ENCODE measurements at regions not wholly inside any gene's neighbourhood (a gene's known extent, or its start where the extent isn't known, plus 50 kb on each side); places are given as distances from the start of the nearest gene placed in this dataset.
A peak's percentile ranks its signal among the peaks of the same experiment; 100 is the strongest.

DNA sequence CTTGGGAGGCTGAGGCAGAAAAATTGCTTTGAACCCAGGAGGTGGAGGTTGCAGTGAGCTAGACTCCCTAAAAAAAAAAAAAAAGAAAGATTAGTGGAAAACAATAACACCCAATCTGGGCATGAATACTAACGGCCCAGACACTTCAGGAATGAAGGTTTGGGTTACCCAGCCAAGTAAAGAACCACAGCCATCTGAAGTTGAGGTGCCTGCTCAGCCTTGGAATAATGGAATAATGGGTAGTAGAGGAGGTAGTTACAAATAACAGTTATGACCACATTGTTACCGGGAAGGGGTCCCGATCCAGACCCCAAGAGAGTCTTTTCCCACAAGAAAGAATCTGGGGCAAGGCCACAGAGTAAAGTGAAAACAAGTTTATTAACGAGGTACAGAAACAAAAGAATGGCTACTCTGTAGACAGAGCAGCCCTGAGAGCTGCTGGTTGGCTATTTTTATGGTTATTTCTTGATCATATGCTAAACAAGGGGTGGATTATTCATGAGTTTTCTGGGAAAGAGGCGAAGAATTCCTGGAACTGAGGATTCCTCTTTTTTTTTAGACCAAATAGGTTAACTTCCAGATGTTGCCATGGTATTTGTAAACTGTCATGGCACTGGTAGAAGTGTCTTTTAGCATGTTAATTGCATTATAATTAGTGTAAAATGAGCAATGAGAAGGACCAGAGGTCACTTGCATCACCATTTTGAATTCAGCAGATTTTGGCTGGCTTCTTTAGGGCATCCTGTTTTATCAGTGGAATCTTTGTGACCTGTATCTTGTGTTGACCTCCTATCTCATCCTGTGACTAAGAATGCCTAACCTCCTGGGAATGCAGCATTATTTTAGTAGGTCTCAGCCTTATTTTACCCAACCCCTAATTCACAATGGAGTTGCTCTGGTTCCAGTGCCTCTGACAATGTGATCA is 96.2 kb upstream of the HAAO start:
- Histone ChIP-seq H3K27me3 (no peaks in the 10 kb centered on the region), H3K9ac (no peak overlapping the region), H3K4me2 (no peak overlapping the region), H4K20me1 (no peaks in the 10 kb centered on the region), H3K4me3 (no peak overlapping the region), H3K9me3 (replicated peaks in 1 of 11) (peaks cover 30 to 53% (median 47%) of the 10 kb centered on the region in 11 experiments), H3K4me1 (no peaks in the 10 kb centered on the region), H3K27ac (no peak overlapping the region), H3K36me3 (peaks cover 0 to 5% (median 0%) of the 10 kb centered on the region in 11 experiments; a peak in 2 of 22 replicates)
- no peak for TF ChIP-seq Cebpa-rat (IDR thresholded peaks at IDR 0.05)

DNA sequence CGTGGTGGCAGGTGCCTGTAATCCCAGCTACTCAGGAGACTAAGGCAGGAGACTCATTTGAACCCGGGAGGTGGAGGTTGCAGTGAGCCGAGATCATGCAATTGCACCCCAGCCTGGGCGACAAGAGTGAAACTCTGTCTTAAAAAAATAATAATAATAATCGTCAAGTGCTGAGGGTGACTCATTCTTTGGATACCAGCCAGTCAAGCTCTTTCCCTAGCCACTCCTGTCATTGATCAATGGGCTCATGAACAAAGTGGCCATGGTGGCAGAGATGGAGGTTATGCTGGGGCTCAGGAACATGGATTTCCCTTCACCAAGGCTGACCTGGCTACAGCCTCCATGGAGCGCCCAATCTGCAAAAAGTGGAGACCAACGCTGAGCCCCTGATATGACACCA is 94.5 kb upstream of the HAAO start:
- H3K4me2 ChIP-seq, result no peak overlapping the region
- TF ChIP-seq Cebpa-rat (IDR thresholded peaks at IDR 0.05), result no peak
- H3K9me3 ChIP-seq (replicated peaks in 1 of 11), result peaks cover 30 to 52% (median 47%) of the 10 kb centered on the region in 11 experiments
- no peaks in the 10 kb centered on the region for H4K20me1 ChIP-seq
- no peaks in the 10 kb centered on the region for H3K27me3 ChIP-seq
- no peak overlapping the region for H3K27ac ChIP-seq
- H3K4me3 ChIP-seq, result no peak overlapping the region
- no peak overlapping the region for H3K9ac ChIP-seq
- peaks cover 0 to 7% (median 0%) of the 10 kb centered on the region in 10 experiments; a peak in 7 of 20 replicates for H3K4me1 ChIP-seq
- peaks cover 0 to 5% (median 0%) of the 10 kb centered on the region in 11 experiments; a peak in 2 of 22 replicates for H3K36me3 ChIP-seq

DNA sequence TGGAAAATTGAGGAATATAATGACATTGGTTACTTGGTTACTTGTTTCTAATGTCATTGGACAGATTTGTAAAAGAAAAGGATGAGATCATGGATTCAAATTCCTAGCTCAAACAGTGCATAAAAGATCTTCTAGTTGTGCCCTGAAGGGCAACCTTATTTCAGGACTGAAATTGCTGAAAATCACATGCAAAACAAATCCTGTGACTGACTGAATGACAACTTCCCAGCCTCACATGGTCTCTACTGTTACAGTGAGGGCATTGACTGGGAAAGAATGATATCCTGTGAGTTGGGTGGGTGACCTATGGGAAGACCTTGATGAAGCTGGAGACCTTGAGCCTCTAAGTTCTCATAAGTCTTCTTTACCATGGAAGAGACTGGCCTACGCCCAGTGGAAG is 90.4 kb upstream of the HAAO start:
- H3K4me2 ChIP-seq, result no peak overlapping the region
- no peak for TF ChIP-seq Cebpa-rat (IDR thresholded peaks at IDR 0.05)
- no peaks in the 10 kb centered on the region for H3K27me3 ChIP-seq
- peaks cover 5 to 40% (median 20%) of the 10 kb centered on the region in 10 experiments; a peak in 18 of 20 replicates for H3K4me1 ChIP-seq
- no peak overlapping the region for H3K4me3 ChIP-seq
- no peak overlapping the region for H3K27ac ChIP-seq
- H3K9ac ChIP-seq, result no peak overlapping the region
- H4K20me1 ChIP-seq, result no peaks in the 10 kb centered on the region
- H3K36me3 ChIP-seq, result no peaks in the 10 kb centered on the region
- H3K9me3 ChIP-seq (replicated peaks in 1 of 11), result peaks cover 0 to 12% (median 8%) of the 10 kb centered on the region in 11 experiments; a peak in 19 of 22 replicates

- H3K27me3 ChIP-seq, result no peaks in the 10 kb centered on the region
- no peaks in the 10 kb centered on the region for H3K36me3 ChIP-seq
- no peak overlapping the region for H3K27ac ChIP-seq
- peaks cover 0 to 2% (median 0%) of the 10 kb centered on the region in 11 experiments; a peak in 1 of 22 replicates for H3K9me3 ChIP-seq (replicated peaks in 1 of 11)
- H3K4me2 ChIP-seq, result peak overlapping the region in 3 of 11 experiments; percentile 16 to 48 (median 41); a peak in 5 of 22 replicates
- no peak overlapping the region for H3K9ac ChIP-seq
- H4K20me1 ChIP-seq, result no peaks in the 10 kb centered on the region
- no peak for TF ChIP-seq Cebpa-rat (IDR thresholded peaks at IDR 0.05)
- peaks cover 5 to 40% (median 20%) of the 10 kb centered on the region in 10 experiments; a peak in 18 of 20 replicates for H3K4me1 ChIP-seq
- H3K4me3 ChIP-seq, result no peak overlapping the region
Observed at GRCh38 chr2:42881732-42882131, 89.3 kb upstream of the HAAO start.

DNA sequence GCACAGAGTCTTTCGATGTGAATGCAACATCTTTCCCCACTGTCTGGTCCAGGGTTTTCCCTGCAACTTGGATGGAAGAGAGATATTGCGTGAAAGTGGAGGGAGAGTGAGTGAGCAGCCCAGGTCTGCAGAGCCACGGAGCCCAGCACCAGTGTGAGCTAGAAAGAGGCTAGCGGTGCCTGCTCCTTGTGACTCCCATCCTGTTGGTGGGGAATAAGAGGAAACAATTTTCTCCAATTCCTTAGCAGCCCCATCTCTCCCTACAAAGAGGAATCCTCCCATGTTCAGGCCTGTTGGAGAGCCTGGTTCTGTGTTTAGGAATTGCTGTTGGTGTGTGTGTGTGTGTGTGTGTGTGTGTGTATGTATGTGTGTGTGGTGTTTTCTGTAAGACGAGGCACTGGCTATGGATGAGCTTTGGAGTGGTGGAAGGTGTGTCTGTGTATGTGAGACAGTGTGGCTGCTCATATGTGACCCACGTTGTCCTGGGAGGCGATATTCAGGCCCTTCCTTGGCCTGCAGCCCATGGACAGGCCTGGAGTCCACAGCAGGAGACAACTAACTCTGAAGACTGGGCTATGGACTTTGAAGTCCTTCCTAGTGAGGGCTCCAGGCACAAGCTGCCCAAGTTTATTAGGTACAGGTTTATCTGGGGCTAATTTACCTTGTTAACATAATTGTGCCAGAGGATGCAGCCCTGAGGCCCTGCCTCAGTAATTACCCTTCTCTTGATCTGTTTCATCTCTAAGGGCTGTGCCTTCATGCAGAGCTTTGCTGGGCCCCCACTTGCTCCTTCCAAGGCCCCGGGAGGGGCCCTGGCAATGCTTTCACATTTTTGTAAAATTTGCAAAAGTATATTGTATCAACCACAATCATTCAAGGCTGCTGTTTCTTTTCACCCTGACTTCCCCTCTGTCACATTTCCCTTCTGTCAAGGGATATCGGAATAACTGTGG is 88.6 kb upstream of the HAAO start:
- H3K9me3 ChIP-seq (replicated peaks in 1 of 11), result no peaks in the 10 kb centered on the region
- peak overlapping the region in 2 of 11 experiments; percentile 54 to 72; a peak in 1 of 22 replicates for H3K4me2 ChIP-seq
- no peaks in the 10 kb centered on the region for H4K20me1 ChIP-seq
- no peak for TF ChIP-seq Cebpa-rat (IDR thresholded peaks at IDR 0.05)
- no peaks in the 10 kb centered on the region for H3K36me3 ChIP-seq
- H3K9ac ChIP-seq, result no peak overlapping the region
- H3K27me3 ChIP-seq, result no peaks in the 10 kb centered on the region
- H3K27ac ChIP-seq, result no peak overlapping the region
- peaks cover 5 to 40% (median 20%) of the 10 kb centered on the region in 10 experiments; a peak in 18 of 20 replicates for H3K4me1 ChIP-seq
- no peak overlapping the region for H3K4me3 ChIP-seq

DNA sequence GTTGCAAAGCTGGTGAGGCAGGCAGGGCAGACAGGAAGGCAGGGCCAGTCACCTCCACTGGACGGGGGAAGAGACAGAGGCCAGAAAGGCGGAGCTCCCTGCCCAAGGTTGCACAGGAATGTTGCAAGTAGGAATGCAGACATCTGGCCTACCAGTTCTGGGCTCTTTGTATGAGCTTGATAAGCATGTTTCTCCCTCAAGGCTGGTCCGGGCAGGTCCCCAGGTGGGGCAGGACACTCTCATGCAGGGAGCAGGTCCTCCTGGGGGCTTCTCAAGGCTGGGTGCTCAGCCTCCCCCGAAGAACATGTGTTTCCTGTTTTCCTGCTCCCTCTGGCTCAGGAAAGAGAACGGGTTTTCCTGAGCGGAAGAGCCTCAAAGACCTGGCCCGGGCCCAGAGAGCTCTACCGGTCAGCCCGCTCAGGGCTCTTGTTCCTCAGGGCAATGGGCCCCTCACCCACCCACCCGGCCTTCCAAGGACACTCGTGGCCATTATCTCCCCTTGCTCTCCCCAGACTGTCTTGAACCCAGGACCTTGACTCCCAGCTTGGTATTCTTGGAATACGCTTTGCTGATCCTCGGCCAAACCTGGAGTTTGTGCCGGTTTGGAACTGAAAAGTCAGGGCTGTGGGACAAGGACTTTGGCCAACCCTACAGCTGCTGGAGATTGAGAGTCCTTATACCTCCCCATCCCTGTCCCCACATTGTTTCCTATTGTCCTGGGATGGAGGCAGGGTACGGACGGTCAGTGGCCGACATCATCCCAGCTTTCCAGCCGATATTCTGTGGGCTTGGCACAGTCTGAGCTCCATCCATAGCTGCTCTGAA is 87.7 kb upstream of the HAAO start:
- peak overlapping the region; percentile 33 to 72 (median 51) for H3K4me2 ChIP-seq
- no peak overlapping the region for H3K27ac ChIP-seq
- no peaks in the 10 kb centered on the region for H3K27me3 ChIP-seq
- no peak overlapping the region for H3K4me3 ChIP-seq
- H4K20me1 ChIP-seq, result no peaks in the 10 kb centered on the region
- H3K9ac ChIP-seq, result no peak overlapping the region
- H3K9me3 ChIP-seq (replicated peaks in 1 of 11), result no peaks in the 10 kb centered on the region
- TF ChIP-seq Cebpa-rat (IDR thresholded peaks at IDR 0.05), result no peak
- peaks cover 5 to 41% (median 20%) of the 10 kb centered on the region in 10 experiments; a peak in 18 of 20 replicates for H3K4me1 ChIP-seq
- no peaks in the 10 kb centered on the region for H3K36me3 ChIP-seq

DNA sequence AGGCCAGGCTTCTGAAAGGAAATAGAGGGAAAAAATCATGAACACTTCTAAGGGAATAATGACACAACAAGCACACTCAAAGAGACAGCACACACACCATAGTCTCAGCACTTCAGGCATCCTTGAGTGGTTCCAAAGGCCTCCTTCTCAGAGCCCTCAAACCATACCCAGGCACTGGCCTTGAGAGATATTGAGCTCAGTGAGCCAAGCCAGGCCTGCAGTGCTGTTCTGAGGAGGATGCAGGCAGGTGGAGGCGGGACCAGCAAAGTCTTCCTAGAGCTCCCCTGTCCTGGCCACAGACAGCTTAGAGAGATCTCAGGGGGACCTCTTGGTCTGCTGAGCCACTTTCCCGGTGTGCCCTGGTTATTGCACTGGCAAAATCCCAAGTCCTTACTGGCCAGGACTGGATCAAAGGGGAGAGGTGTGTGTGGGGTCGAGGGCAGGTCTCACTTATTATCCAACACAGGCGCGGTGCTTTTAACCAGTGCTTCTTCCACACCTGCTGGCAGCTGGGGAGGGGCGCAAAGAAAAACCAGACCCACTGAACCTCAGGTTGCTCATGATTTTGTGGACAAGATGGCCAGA is 86.8 kb upstream of the HAAO start:
- Histone ChIP-seq H3K9ac (no peak overlapping the region), H3K27ac (no peak overlapping the region), H3K4me1 (peaks cover 5 to 50% (median 20%) of the 10 kb centered on the region in 10 experiments; a peak in 18 of 20 replicates), H3K36me3 (no peaks in the 10 kb centered on the region), H3K27me3 (no peaks in the 10 kb centered on the region), H3K4me2 (peak overlapping the region in 10 of 11 experiments; percentile 2 to 72 (median 52); a peak in 14 of 22 replicates), H3K4me3 (no peak overlapping the region), H4K20me1 (no peaks in the 10 kb centered on the region), H3K9me3 (replicated peaks in 1 of 11) (no peaks in the 10 kb centered on the region)
- no peak for TF ChIP-seq Cebpa-rat (IDR thresholded peaks at IDR 0.05)

DNA sequence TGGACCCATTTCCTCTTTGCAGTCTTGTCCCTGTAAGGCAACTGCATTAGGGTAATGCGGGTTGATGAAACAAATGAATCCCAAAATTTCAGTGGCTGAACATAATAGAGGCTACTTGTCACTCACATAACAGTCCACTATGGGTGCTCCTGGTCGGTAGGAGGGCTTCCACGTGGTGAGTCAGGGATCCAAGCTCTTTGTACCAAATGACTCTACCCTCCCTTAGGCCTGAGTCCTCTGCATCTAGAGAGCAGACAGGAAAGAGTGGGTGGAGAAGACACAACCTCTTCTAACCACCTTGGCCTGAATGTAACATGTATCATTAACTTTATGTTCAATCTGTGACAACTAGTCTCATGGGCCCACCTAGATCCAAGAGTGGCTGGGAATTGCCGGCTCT is 86.2 kb upstream of the HAAO start:
- peaks cover 5 to 56% (median 21%) of the 10 kb centered on the region in 10 experiments; a peak in 18 of 20 replicates for H3K4me1 ChIP-seq
- H3K4me3 ChIP-seq, result no peak overlapping the region
- TF ChIP-seq Cebpa-rat (IDR thresholded peaks at IDR 0.05), result no peak
- H3K9ac ChIP-seq, result no peak overlapping the region
- no peaks in the 10 kb centered on the region for H3K9me3 ChIP-seq (replicated peaks in 1 of 11)
- H3K4me2 ChIP-seq, result peak overlapping the region in 7 of 11 experiments; percentile 2 to 72 (median 46); a peak in 7 of 22 replicates
- no peak overlapping the region for H3K27ac ChIP-seq
- no peaks in the 10 kb centered on the region for H4K20me1 ChIP-seq
- H3K36me3 ChIP-seq, result no peaks in the 10 kb centered on the region
- no peaks in the 10 kb centered on the region for H3K27me3 ChIP-seq

Measured in BLaER1 treated with 17β-estradiol and CSF1 and Interleukin-3, amounts not matched to agents 10 nM and 100 nM (cell line).